Inflammatory macrophage (primary cell): ENCODE measurements at regions not wholly inside any gene's neighbourhood (a gene's known extent, or its start where the extent isn't known, plus 50 kb on each side); places are given as distances from the start of the nearest gene placed in this dataset.

Experiments used
- DNase-seq, 2 donors: peaks; one replicate each; pipeline ENCODE4 v3.0.0-alpha.2; 2020 to 2022

- DNase-seq, result no peak
Measured at GRCh38 chr14:97408937-97409815, 612.0 kb downstream of the VRK1 start.

GRCh38 chr14:97410667-97411620, 613.8 kb downstream of the VRK1 start:
- DNase-seq, result no peak

- DNase-seq, result no peak
Measured at GRCh38 chr14:97411938-97412612, 614.9 kb downstream of the VRK1 start.

- no peak for DNase-seq
Measured at GRCh38 chr14:97413022-97413539, 615.9 kb downstream of the VRK1 start.

DNA sequence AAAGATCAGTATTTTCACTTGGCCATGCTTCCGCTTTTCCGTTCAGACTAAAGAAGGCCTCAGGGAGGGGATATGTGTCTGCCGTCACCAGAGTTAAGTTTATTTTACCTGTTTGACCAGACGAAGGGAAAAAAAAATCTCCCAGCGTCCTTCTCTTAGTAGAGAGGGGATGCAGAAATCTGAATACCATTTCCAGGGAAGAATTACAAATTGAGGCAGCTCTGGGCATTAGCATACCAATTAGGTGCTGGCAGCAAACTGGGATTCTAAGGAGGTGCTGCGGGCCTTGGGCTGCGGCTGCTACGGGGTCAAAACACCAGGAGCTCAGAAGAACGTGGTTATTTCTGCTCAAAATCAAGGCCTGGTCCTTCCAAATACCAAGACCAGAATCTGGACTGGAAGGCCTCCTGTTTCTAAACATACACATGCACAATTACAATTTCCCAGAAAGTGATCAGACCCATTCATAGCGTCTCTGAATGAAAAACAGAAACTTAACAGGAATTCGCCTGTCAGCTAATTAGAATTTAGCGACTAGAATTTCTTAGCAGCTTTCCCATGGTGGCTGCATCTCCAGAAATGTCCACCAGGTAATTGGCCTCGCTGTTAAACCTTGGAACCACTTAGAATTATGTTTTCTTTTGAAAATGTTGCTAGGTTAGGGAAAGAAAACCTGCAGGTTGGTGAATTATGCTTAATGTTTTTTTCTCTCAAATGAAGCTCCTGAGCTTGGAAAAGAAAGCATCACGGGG, 617.0 kb downstream of the VRK1 start:
- no peak for DNase-seq

- DNase-seq, result no peak
Measured at GRCh38 chr14:97414718-97415098, 617.5 kb downstream of the VRK1 start.

GRCh38 chr14:97415907-97416306, 618.7 kb downstream of the VRK1 start:
- no peak for DNase-seq

- DNase-seq, result no peak
Measured at GRCh38 chr14:97416550-97416949, 619.4 kb downstream of the VRK1 start.

DNA sequence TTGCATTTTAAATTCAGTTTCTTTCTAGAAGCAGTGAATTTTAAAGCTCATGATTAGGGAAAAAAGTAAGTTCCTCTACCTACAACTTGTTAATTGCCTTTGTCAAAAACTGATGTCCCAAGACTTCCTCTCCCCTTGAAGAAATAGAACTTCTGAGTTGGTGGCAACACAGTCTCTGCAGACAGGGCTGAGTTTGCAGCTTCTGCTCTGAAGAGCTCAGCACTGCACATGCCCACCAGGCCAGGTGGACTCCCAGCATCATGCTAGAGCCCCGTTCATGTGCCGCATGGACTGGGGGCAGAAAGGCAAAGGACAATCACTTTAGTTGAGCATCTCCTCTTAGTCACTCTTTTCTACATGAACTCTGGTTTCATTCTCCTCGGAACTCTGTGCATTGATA, 620.1 kb downstream of the VRK1 start:
- DNase-seq, result no peak

DNA sequence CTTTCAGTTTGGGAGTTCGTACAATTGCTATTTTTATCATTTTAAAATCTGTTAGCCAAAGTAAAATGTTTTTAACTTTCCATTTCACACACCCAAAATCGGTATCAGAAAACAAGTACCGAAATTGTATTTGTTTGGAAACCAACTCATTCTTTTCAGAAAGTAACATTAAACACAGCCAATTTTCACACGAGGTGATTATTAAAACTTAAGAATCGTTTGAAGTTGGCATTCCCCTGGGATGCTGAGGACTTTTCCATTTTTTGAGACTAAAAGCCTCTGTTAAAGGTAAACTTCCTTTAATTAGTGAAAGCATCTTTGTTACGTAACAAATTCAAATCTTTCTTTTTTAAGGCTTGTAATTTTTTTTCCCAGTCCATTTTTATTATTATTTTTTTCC, 623.0 kb downstream of the VRK1 start:
- DNase-seq, result no peak

DNA sequence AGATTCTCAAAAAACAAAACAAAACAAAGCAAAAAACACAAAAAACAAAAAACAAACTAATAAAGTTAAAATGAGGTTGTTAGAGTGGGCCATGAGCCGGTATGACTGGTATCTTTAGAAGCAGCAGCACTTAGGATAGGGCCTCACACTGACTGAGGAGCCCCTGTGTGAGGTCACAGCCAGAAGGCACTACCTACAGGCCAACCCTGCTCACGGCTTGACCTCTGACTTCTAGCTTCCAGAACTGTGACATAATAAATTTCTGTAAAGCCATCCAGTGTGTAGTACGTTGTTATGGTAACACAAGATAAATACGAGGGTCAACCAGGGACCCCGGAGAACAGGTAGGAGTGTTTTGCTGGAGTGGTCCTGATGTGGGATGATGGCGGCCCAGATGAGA, 629.6 kb downstream of the VRK1 start:
- DNase-seq, result no peak

DNA sequence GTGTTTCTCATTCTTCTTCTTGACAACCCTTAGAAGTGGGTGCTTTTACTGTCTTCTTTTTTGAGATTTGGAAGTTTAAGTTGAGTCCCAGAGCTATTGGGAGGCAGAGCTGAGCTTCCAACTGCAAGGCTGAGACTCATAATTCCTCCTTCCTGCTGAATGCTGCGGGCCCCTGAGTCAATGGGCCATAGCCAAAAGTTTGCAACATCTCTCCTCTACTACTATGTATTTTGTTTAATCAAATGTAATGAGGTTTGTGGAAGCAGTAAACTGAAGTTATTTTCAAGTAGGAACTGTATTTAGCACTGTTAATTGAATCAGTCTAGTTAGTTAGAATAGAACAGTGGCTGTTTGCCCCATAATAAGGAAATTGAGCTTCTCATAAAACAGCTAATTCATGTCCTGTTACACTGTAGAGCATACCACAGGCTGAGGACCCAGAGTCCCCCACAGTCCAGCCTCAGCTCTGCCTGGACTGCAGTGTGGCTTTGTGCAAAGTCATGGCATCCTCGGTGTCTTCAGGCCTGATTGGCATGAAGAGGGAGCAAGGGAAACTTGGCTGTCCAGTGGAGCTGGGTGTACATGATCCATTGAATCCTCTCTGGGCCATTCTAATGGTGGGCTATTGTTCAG, 631.7 kb downstream of the VRK1 start:
- DNase-seq, result no peak

DNA sequence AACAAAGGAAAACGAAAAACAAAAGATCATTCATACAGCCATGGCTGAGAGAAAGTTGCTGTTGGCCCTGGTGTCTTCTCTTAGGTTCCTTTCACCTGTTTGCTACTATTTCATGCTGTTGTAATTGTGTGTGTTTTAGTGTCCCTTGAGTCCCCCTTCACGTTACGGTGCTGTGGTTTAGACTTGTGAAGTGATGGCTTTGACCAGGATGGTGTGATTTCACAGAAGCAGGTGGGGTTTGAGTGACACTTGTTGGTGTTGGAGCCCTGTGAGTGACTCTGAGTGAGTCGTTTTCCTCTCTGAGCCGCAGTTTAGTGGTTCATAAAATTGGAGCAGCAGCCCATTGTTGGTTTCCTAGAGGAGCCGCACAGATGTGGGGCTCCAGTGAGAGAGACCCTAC, 635.4 kb downstream of the VRK1 start:
- no peak for DNase-seq

GRCh38 chr14:97441740-97442362, 644.7 kb downstream of the VRK1 start:
- no peak for DNase-seq

GRCh38 chr14:97442363-97442762, 645.2 kb downstream of the VRK1 start:
- no peak for DNase-seq

DNA sequence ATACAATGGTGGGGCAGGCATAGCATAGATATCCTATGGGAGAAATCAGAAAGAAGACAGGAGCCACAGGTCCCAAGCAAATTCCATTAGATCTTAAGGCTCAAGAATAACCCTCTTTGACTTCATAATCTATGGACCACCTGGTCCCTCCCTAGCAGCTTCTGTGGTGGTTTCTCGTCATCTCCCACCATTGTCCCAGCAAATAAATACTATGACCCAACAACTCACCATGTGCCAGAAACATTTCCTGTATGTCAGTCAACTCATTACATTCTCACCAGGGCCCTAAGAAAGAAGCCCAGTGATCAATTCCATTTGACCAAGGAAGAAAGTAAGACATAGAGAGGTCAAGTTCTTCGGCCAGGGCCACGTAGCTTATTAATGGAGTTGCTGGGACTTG, 646.2 kb downstream of the VRK1 start:
- no peak for DNase-seq

DNA sequence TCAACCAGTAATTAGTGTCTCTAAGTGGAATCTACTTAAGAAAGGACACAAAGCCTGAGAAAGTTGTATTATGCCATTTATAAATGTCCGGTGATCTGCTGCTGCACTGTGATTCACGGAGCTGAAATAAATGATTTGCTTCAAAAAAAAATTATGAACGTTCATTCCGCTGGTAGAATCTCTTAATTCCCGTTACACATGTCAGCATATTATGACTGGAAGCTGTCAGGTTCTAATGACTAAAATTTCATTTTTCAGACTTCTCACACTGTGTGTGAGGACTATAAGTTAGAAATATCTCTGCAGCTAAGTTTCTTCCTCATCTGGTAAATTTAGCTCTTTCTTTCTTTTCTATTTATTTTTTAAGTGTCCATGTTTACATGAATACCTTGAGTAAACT, 647.1 kb downstream of the VRK1 start:
- DNase-seq, result no peak

GRCh38 chr14:97445367-97445766, 648.2 kb downstream of the VRK1 start:
- no peak for DNase-seq

GRCh38 chr14:97446087-97446486, 648.9 kb downstream of the VRK1 start:
- no peak for DNase-seq

DNA sequence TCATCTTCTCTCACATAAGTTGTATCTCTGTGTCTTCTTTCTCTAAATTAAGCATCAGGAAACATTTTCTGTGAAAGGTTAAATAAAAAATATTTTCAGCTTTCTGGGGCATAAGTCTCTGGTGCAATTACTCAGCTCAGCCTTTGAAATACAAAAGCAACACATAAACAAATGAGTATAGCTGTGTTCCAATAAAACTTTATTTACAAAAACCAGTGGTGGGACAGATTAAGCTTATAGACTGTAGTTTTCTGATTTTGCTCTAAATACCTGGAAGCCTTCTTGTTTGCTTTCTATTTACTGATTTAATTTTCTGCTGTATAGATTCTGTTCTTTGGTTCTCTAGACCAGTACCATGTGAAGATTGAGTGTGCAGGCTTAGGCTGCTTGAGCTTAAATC, 655.1 kb downstream of the VRK1 start:
- DNase-seq, result no peak

GRCh38 chr14:97453991-97454390, 656.8 kb downstream of the VRK1 start:
- no peak for DNase-seq
